Ishikawa (cell line): ENCODE measurements at regions not wholly inside any gene's neighbourhood (a gene's known extent, or its start where the extent isn't known, plus 50 kb on each side); places are given as distances from the start of the nearest gene placed in this dataset.

Experiments
- CEBPB ChIP-seq: IDR thresholded peaks from 2 replicates; pipeline ENCODE4 v1.6.1; 2012
- CREB1 ChIP-seq: IDR thresholded peaks from 2 replicates; pipeline ENCODE4 v1.6.1; 2012; ENCODE audit warnings: low read depth
- EGR1 ChIP-seq: IDR thresholded peaks from 2 replicates; pipeline ENCODE4 v1.6.1; 2012
- EP300 ChIP-seq: IDR thresholded peaks from 2 replicates; pipeline ENCODE4 v1.6.1; 2012; ENCODE audit warnings: borderline replicate concordance
- FOXM1 ChIP-seq: IDR thresholded peaks from 2 replicates; pipeline ENCODE4 v1.6.1; 2012; ENCODE audit warnings: low read depth, borderline replicate concordance
- MAX ChIP-seq: IDR thresholded peaks from 2 replicates; pipeline ENCODE4 v1.6.1; 2012
- NFIC ChIP-seq: IDR thresholded peaks from 2 replicates; pipeline ENCODE4 v1.6.1; 2012
- RAD21 ChIP-seq: IDR thresholded peaks from 2 replicates; pipeline ENCODE4 v1.6.1; 2012; ENCODE audit warnings: low read depth
- REST ChIP-seq: IDR thresholded peaks from 2 replicates; pipeline ENCODE4 v1.6.1; 2012; ENCODE audit warnings: low read depth, mild to moderate bottlenecking
- TAF1 ChIP-seq: IDR thresholded peaks from 2 replicates; pipeline ENCODE4 v1.6.1; 2012; ENCODE audit warnings: low read depth, mild to moderate bottlenecking
- TCF12 ChIP-seq: IDR thresholded peaks from 2 replicates; pipeline ENCODE4 v1.6.1; 2012; ENCODE audit warnings: low read depth
- TEAD4 ChIP-seq: IDR thresholded peaks from 2 replicates; pipeline ENCODE4 v1.6.1; 2012
- USF1 ChIP-seq: IDR thresholded peaks from 2 replicates; pipeline ENCODE4 v1.6.1; 2012
- YY1 ChIP-seq: IDR thresholded peaks from 2 replicates; pipeline ENCODE4 v1.6.1; 2012; ENCODE audit warnings: low read depth
- ZBTB7A ChIP-seq: IDR thresholded peaks from 2 replicates; pipeline ENCODE4 v1.6.1; 2012; ENCODE audit warnings: low read depth

GRCh38 chr4:18381186-18381585 is 359.6 kb upstream of the LCORL start:
- no peak for TF ChIP-seq RAD21

- TF ChIP-seq CREB1 (no peak), EGR1 (no peak), USF1 (no peak), TEAD4 (no peak), NFIC (no peak), MAX (no peak)
Measured at GRCh38 chr4:18369561-18369960, 348.0 kb upstream of the LCORL start.

GRCh38 chr4:18366892-18367291 is 345.3 kb upstream of the LCORL start:
- TF ChIP-seq MAX (no peak), TEAD4 (no peak), REST (no peak), RAD21 (peak; percentile 65), NFIC (no peak), EGR1 (no peak), CREB1 (no peak)

GRCh38 chr4:18366136-18366535 is 344.6 kb upstream of the LCORL start:
- TF ChIP-seq TAF1 (no peak), USF1 (no peak), TEAD4 (no peak), TCF12 (no peak), CEBPB (no peak), EP300 (no peak), MAX (no peak), REST (no peak), NFIC (no peak), RAD21 (no peak), YY1 (no peak), FOXM1 (no peak), ZBTB7A (no peak), CREB1 (no peak), EGR1 (no peak)

GRCh38 chr4:18343581-18343980 is 322.0 kb upstream of the LCORL start:
- no peak for TF ChIP-seq YY1
- TF ChIP-seq REST = no peak
- no peak for TF ChIP-seq RAD21
- TF ChIP-seq TCF12 = no peak
- TF ChIP-seq FOXM1 = no peak
- TF ChIP-seq EGR1 = no peak
- no peak for TF ChIP-seq CEBPB
- TF ChIP-seq MAX = no peak
- no peak for TF ChIP-seq NFIC
- no peak for TF ChIP-seq TAF1
- TF ChIP-seq ZBTB7A = no peak

- TF ChIP-seq FOXM1 (no peak), EGR1 (no peak), TEAD4 (no peak), YY1 (no peak), USF1 (no peak), TCF12 (no peak), NFIC (no peak), CREB1 (no peak), RAD21 (no peak), TAF1 (no peak), EP300 (no peak), MAX (no peak), ZBTB7A (no peak), REST (no peak), CEBPB (no peak)
Measured at GRCh38 chr4:18342847-18343246, 321.3 kb upstream of the LCORL start.
